Tibial artery (tissue), 4 donors: ENCODE measurements at regions not wholly inside any gene's neighbourhood (a gene's known extent, or its start where the extent isn't known, plus 50 kb on each side); places are given as distances from the start of the nearest gene placed in this dataset.
"Not testable (repeated sequence)": the region's sequence is repeated elsewhere in the genome, so short reads cannot be mapped to it uniquely, and the experiment has no call there.

ENCODE experiments used
- DNase-seq, 2 donors: peaks; one replicate each; pipeline ENCODE4 v3.0.0-alpha.2; 2019
- H3K27ac ChIP-seq, 2 donors: fragments of 200-600 bp; sonication (generic) in 1 of 2; 1 replicate in 1 of 2; 2 replicates in 1 of 2; pipeline ENCODE4 v1.5.1; 2018 to 2019; ENCODE audit warnings: mild to moderate bottlenecking in 1 of 2
- H3K27me3 ChIP-seq, 2 donors: fragments of 200-600 bp; sonication (generic) in 1 of 2; one replicate each; pipeline versions ENCODE4 v1.5.1 to v1.6.0; 2016 to 2019
- H3K36me3 ChIP-seq, 3 donors: fragments of 200-600 bp; sonication (generic) in 2 of 3; one replicate each; pipeline ENCODE4 v1.5.1; 2016 to 2019; ENCODE audit warnings: mild to moderate bottlenecking in 2 of 3
- H3K4me1 ChIP-seq, 4 donors: fragments of 200-600 bp; sonication (generic) in 2 of 4; 1 replicate in 3 of 4; 2 replicates in 1 of 4; pipeline ENCODE4 v1.5.1; 2016 to 2019
- H3K4me3 ChIP-seq, 2 donors: fragments of 200-600 bp; sonication (generic) in 1 of 2; 1 replicate in 1 of 2; 2 replicates in 1 of 2; pipeline ENCODE4 v1.5.1; 2018 to 2019; ENCODE audit warnings: mild to moderate bottlenecking in 2 of 2
- H3K9me3 ChIP-seq, 3 donors: fragments of 200-600 bp; sonication (generic) in 1 of 3; one replicate each; pipeline ENCODE4 v1.5.1; 2016 to 2019
- CTCF ChIP-seq, 2 experiments: fragments of 200-600 bp in 1 of 2; fragments of 450-650 bp in 1 of 2; IDR thresholded peaks; one replicate each; pipeline ENCODE4 v1.5.1; 2017 to 2019; ENCODE audit warnings: antibody characterized with exemption in 2 of 2, mild to moderate bottlenecking in 1 of 2, moderate library complexity in 1 of 2
- intact Hi-C: fragments of 100-400 bp; cut with DNase I; formaldehyde crosslinking; loops from one replicate; pipeline ENCODE4 v1.15.0; 2023; ENCODE audit warnings: low total_unique reads

GRCh38 chr14:43786066-43786762, 720.9 kb downstream of the FSCB start:
- no peaks in the 10 kb centered on the region for H3K9me3 ChIP-seq
- no peak for TF ChIP-seq CTCF (IDR thresholded peaks at IDR 0.05)
- no peaks in the 10 kb centered on the region for H3K27me3 ChIP-seq
- no peak for DNase-seq
- H3K36me3 ChIP-seq = no peaks in the 10 kb centered on the region
- no peak overlapping the region for H3K27ac ChIP-seq
- intact Hi-C loops = no loop called here
- no peak overlapping the region for H3K4me3 ChIP-seq
- H3K4me1 ChIP-seq = no peaks in the 10 kb centered on the region

GRCh38 chr14:43784432-43784831, 722.7 kb downstream of the FSCB start:
- H3K4me1 ChIP-seq, H3K4me3 ChIP-seq, DNase-seq, H3K27ac ChIP-seq, H3K36me3 ChIP-seq, H3K27me3 ChIP-seq, intact Hi-C loops, H3K9me3 ChIP-seq: not testable (repeated sequence)

DNA sequence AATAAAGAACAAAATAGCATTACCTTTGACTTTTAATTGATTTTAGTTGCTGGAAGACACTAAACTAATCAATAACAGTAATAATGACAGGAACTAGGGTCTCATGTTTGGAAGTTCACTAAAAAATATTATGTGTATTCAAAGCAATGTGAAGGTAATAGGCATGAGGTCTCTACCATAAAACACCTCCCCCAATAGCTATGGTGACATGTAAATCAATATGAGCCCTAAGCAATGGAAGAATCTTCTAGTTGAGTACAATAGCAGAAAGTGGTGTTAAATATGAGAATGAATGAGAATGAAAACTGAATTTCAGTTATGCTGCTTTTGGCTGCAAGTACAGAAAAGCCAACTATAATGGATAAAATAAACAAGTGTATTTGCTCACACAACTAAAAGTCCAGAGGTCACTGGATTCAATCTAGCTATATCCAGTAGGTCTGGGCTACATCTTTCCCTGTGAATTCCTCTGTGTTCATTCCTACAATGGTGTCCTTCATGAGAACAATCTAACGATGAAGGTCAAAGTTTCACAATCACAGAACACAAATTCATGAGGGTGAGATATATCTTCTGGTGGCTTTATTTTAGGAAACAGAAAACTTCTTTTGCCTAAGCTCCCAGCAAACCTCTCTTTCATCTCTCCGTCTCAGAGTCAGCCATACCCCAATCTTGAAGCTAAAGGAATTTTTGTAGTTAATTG, 728.0 kb downstream of the FSCB start:
- H3K4me3 ChIP-seq = no peak overlapping the region
- H3K27me3 ChIP-seq = no peaks in the 10 kb centered on the region
- no peaks in the 10 kb centered on the region for H3K9me3 ChIP-seq
- no peak for DNase-seq
- H3K27ac ChIP-seq = no peak overlapping the region
- H3K36me3 ChIP-seq = no peaks in the 10 kb centered on the region
- TF ChIP-seq CTCF (IDR thresholded peaks at IDR 0.05) = no peak
- no peaks in the 10 kb centered on the region for H3K4me1 ChIP-seq
- intact Hi-C loops = no loop called here

DNA sequence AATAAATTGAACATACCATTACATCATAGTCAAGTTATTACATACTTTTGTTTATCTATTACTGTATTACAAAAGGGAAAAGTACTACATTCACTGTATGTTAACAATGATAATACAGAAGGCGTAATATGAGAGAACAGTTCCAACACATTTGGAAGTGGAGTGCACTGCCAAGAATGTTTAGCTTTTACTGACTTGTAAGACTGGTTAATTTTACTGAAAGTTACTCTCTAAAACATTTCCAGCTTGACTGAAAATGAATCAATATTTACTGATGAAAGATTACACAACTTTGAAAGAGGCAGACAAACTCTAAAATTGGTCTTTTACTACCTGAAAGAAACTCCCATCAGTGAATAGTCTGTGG, 728.5 kb downstream of the FSCB start:
- no peaks in the 10 kb centered on the region for H3K9me3 ChIP-seq
- intact Hi-C loops = no loop called here
- H3K27ac ChIP-seq = no peak overlapping the region
- H3K36me3 ChIP-seq = no peaks in the 10 kb centered on the region
- H3K4me3 ChIP-seq = no peak overlapping the region
- no peak for TF ChIP-seq CTCF (IDR thresholded peaks at IDR 0.05)
- no peaks in the 10 kb centered on the region for H3K4me1 ChIP-seq
- no peak for DNase-seq
- H3K27me3 ChIP-seq = no peaks in the 10 kb centered on the region

DNA sequence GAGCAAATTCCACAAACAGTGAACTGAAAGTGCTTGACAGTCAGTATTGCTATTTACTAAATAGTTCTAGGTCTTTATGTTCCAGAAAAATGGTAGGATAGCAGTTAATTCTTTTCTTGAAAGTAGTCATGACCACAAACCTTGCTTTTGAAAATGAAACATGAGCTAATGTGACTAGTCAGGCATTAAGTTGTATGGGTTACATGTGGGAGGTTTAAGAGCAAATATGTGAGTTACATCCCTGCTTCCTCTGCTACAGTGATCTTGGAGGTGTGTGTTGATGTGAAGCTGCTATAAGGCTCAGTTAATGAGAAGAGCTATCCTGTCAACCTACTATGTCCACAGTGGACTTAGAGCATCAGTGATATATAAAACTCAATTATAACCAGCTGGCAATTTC, 741.6 kb downstream of the FSCB start:
- Histone ChIP-seq H3K36me3 (no peaks in the 10 kb centered on the region), H3K4me3 (no peak overlapping the region), H3K27ac (no peak overlapping the region), H3K9me3 (no peaks in the 10 kb centered on the region), H3K4me1 (no peaks in the 10 kb centered on the region), H3K27me3 (no peaks in the 10 kb centered on the region)
- TF ChIP-seq CTCF (IDR thresholded peaks at IDR 0.05) = no peak
- DNase-seq = no peak
- intact Hi-C loops = no loop called here

- H3K27ac ChIP-seq = no peak overlapping the region
- no peaks in the 10 kb centered on the region for H3K4me1 ChIP-seq
- no peak for TF ChIP-seq CTCF (IDR thresholded peaks at IDR 0.05)
- no peak overlapping the region for H3K4me3 ChIP-seq
- no peaks in the 10 kb centered on the region for H3K27me3 ChIP-seq
- no peak for DNase-seq
- intact Hi-C loops = no loop called here
- no peaks in the 10 kb centered on the region for H3K36me3 ChIP-seq
- no peaks in the 10 kb centered on the region for H3K9me3 ChIP-seq
Observed at GRCh38 chr14:43764433-43764832, 742.6 kb downstream of the FSCB start.
